Gastrocnemius medialis (tissue), 4 donors: ENCODE measurements at regions not wholly inside any gene's neighbourhood (a gene's known extent, or its start where the extent isn't known, plus 50 kb on each side); places are given as distances from the start of the nearest gene placed in this dataset.

Source experiments
- POLR2A ChIP-seq, 2 donors: fragments of 450-650 bp; IDR thresholded peaks; one replicate each; pipeline ENCODE4 v1.6.1; 2017; ENCODE audit warnings: antibody characterized with exemption in 2 of 2, mild to moderate bottlenecking in 2 of 2, moderate library complexity in 2 of 2
- TF ChIP-seq, protein P1 (sequence below), 5 experiments: fragments of 450-650 bp in 3 of 5; fragments of 200-600 bp in 2 of 5; sonication (generic) in 2 of 5; IDR thresholded peaks in 4 of 5; conservative IDR thresholded peaks in 1 of 5; 1 replicate in 4 of 5; 2 replicates in 1 of 5; pipeline ENCODE4 v1.5.1; 2016 to 2019; ENCODE audit warnings: antibody characterized with exemption in 5 of 5, mild to moderate bottlenecking in 3 of 5, moderate library complexity in 3 of 5

DNA sequence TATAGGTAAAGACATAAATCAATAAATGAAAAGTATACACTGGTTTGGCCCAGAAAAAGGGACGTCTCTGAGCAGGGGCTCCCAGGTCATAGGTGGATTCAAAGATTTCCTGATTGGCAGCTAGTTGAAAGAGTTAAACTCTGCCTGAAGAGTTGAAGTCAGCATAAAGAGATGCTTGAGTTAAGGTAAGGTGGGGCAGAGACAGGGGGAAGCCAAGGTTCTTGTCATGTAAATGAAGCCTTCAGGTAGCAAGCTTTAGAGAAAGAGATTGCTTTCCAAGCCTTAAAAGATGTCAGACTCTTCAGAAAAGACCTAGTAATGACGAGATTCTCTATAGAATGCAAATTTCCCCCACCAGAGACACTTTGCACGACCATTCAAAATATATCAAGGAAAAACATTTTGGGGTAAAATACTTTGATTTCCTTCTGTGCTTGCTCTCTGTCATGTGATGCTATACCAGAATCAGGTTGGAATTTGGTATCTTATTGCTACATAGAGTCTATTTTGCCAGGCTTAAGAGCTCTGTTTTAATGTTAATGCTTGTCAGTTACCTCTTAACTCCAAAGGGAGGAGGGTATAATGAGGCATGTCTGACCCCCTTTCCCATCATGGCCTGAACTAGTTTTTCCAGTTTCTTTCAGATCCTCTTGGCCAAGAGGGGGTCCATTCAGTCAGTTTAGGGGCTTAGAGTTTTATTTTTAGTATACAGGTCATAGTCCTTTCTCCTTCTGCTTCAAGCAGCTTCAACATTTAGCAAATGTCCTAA is 429.6 kb downstream of the ADRA2A start:
- TF ChIP-seq, protein P1, sequence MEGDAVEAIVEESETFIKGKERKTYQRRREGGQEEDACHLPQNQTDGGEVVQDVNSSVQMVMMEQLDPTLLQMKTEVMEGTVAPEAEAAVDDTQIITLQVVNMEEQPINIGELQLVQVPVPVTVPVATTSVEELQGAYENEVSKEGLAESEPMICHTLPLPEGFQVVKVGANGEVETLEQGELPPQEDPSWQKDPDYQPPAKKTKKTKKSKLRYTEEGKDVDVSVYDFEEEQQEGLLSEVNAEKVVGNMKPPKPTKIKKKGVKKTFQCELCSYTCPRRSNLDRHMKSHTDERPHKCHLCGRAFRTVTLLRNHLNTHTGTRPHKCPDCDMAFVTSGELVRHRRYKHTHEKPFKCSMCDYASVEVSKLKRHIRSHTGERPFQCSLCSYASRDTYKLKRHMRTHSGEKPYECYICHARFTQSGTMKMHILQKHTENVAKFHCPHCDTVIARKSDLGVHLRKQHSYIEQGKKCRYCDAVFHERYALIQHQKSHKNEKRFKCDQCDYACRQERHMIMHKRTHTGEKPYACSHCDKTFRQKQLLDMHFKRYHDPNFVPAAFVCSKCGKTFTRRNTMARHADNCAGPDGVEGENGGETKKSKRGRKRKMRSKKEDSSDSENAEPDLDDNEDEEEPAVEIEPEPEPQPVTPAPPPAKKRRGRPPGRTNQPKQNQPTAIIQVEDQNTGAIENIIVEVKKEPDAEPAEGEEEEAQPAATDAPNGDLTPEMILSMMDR (IDR thresholded peaks at IDR 0.05 in 4 of 5, conservative IDR thresholded peaks at IDR 0.05 in 1 of 5): no peak
- TF ChIP-seq POLR2A (IDR thresholded peaks at IDR 0.05): no peak
